GM18505 (cell line): ENCODE measurements at regions not wholly inside any gene's neighbourhood (a gene's known extent, or its start where the extent isn't known, plus 50 kb on each side); places are given as distances from the start of the nearest gene placed in this dataset.
"Not testable (repeated sequence)": the region's sequence is repeated elsewhere in the genome, so short reads cannot be mapped to it uniquely, and the experiment has no call there.

Experiments used
- ATAC-seq: cut with Tn5 transposase; IDR thresholded peaks from one replicate; pipeline ENCODE4 v1.9.1; 2021; ENCODE audit not compliant: unreplicated experiment
- POLR2A ChIP-seq: IDR thresholded peaks from 4 replicates; pipeline ENCODE4 v1.6.1; 2011; ENCODE audit warnings: borderline replicate concordance; ENCODE audit not compliant: insufficient read depth, insufficient read length; ENCODE audit errors: extremely low read depth

DNA sequence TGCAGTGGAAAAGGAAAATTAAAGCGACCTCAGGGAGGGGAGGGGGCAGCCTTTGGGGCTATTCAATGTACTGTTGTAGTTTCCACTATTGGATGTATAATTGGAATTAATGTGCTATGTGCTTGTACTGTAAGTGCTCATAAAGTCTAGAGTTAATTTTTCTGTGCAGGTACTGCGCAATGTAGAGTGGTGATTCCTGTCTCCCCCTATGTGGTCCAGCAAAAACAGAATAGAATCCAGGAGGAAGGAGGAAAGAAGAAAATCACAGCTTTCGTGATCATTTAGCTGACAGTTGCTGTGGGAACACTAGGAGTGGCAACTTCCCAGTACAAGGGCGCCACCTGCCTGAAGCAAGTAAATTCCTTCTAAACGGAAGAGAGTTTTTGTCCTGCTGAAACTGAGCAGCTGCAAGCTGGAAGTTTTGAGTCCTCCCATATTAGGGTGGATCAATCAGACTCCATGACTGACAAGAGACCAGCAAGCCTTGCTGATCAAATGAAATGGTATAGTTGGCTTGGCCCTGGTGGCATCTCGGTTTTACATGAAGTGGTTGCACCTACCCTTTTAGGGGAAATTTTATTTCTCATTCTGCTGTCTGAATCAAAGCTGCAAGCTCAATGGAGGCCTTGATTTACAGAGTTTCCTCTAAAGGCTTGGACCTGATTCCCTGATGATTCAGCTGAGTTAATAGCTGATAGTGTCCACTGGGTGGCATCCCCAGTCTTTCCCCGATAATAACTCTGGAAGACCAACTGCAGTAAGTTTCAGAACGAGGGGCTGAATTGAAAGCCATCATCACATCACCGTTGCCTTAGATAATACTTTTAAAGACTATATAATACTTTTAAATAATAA, 299.8 kb downstream of the HGF start:
- ATAC-seq = no peak
- TF ChIP-seq POLR2A = no peak

DNA sequence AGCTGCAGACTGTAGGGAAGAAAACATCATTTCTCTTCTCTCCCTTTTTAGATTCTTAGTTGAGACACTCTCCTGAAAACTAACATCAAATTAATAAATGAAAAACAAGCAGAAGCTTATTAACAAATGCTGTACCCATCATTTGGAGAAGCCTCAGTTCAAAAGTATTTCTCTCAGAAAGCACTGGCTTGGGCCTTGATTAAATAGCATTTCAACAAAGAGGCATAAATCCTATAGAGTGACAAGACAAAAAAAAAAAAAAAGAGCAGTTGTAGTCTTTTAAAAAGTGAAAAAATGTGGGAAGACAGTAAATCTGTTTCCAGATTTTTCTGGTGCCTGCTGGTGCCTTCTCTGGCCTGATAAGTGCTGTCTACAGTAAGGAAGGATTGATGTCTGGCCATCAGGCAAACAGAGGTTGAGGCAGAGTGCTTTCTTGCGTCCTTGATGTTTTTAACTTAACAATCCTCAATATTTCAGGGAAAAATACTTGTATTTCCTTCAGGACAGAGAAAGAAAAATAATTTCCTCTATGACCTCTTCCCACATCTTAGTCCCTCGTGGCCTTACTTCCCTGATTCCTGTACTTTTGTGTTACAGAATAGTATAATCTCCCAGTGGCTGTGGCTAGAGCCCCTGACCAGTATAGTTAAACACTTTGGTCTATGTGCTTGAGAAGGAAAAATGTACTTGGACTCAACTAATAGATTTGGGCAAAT, 300.5 kb downstream of the HGF start:
- ATAC-seq = no peak
- TF ChIP-seq POLR2A = no peak

- ATAC-seq = no peak
- no peak for TF ChIP-seq POLR2A
Observed at GRCh38 chr7:81468526-81468925, 301.3 kb downstream of the HGF start.

DNA sequence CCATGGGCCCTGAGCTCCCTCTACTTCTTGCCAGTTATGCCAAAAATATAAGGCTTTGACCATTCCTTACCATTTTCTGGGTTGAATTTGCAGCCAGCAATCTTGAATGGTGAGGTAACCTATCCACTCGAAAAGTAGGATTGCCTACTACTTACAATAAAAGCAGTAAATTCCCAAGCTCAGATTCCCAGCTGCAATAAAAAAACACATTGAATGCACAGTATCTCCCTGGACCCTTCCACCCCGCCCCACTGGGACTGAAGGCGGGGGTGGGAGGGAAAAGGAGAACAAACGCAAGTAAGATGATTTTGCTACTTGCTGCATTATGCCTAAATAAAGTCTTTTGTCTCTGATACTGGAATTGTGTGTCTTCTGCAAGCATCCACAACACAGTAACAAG, 301.9 kb downstream of the HGF start:
- ATAC-seq = no peak
- TF ChIP-seq POLR2A = no peak

DNA sequence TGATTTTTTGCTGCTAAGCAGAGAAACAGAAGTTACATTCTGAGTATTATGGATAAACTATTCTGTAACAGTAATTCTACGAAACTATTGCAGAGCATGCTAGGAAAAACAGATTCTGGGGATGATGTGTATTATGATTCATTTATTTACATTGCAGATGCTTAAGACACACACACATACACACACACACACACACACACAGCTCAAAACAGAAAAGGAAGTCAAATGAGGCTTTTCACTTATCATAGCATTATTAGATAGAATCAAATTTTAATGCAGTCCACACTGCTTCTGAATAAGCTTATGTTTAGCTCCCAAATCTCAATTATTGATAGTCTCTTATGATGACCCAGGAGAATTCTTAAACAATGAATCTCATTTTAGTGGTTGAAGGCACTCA, 307.2 kb downstream of the HGF start:
- TF ChIP-seq POLR2A = no peak

GRCh38 chr7:81460250-81461045, 309.4 kb downstream of the HGF start:
- TF ChIP-seq POLR2A = no peak
- ATAC-seq = no peak

More for the DNA sequence above, 307.2 kb downstream of the HGF start:
- ATAC-seq = no peak

- ATAC-seq = no peak
- no peak for TF ChIP-seq POLR2A
Observed at GRCh38 chr7:81459485-81459884, 310.4 kb downstream of the HGF start.

GRCh38 chr7:81457852-81458522, 311.9 kb downstream of the HGF start:
- TF ChIP-seq POLR2A = no peak
- no peak for ATAC-seq

DNA sequence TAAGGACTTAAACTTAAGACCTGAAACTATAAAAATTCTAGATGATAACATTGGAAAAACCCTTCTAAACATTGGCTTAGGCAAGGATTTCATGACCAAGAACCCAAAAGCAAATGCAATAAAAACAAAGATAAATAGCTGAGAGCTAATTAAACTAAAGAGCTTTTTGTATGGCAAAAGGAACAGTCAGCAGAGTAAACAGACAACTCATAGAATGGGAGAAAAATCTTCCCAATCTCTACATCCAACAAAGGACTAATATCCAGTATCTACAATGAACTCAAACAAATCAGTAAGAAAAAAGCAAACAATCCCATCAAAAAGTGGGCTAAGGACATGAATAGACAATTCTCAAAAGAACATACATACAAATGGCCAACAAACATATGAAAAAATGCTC, 316.1 kb downstream of the HGF start:
- not testable (repeated sequence) for ATAC-seq

DNA sequence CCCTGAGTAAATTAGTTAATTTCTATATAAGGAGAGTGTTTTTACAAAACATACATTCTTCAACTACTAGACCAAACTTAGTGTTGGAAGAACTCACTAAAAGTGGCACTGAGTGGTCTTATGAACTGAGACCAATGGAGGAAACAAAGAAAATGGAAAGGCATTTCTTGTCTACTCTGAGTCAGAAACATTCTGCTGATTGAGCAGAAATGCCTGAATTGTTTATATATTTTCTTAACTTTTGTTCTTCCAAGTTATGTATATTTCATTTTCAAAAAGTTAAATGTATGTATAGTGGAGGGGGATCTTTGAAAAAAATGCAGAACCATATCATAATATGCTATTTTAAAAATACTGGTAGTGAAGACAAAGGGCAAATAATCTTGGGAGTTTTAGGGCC, 320.7 kb downstream of the HGF start:
- ATAC-seq = no peak
- TF ChIP-seq POLR2A = no peak

DNA sequence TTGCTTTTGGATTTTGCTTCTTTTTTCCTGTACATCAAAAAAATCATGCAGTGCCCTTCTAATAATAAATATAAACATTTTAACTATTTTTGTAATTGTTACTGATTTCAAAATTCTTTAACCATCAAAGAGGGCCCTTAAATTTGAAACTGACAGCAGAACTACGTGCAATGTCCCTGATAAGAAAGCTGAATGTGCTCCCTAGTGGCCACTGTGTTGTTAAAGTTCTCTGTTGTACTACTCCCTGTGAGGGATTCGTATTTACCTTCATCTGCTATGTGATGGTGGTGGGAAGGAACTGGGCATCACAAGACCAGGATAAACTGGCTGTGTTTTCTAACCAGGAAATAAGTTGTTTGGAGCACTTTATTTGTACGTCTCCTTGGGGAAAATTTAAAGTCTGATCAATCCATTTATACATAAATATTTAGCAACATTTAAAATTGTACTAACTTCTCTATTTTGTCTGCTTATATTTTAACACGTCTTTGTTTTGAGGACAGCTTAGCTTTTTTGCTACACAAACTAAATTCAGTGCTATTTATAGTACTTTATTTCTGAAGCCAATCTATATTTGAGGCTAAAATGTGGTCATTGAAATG, 322.4 kb downstream of the HGF start:
- no peak for TF ChIP-seq POLR2A
- ATAC-seq = no peak

GRCh38 chr7:81446212-81446611, 323.6 kb downstream of the HGF start:
- ATAC-seq = no peak
- TF ChIP-seq POLR2A = no peak

DNA sequence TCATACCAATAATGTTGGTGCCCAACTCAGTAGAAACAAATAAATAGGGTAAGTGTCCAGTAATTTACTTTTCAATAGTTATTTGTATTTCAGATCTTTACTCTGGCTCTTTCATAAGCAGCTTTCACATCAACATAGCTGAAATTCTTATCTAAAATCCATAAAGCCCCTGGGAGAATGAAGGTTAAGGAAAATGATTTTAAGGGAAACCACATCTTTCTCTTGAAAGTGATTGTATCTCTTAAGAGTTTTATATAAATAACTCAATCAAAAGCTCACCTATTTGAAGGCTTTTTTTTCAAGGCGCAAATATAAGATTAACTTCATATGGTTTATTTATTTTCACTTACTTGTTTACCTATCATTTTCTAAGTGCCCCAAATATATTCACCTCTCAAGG, 324.4 kb downstream of the HGF start:
- no peak for TF ChIP-seq POLR2A
- no peak for ATAC-seq
